GM12874 (cell line): ENCODE measurements at regions not wholly inside any gene's neighbourhood (a gene's known extent, or its start where the extent isn't known, plus 50 kb on each side); places are given as distances from the start of the nearest gene placed in this dataset.

Experiments
- CTCF ChIP-seq: IDR thresholded peaks from 2 replicates; pipeline ENCODE4 v1.5.1; 2011; ENCODE audit warnings: low read depth, mild to moderate bottlenecking, control low read depth, low read length, moderate library complexity; ENCODE audit not compliant: insufficient read depth

GRCh38 chr6:164911151-164911550, 398.3 kb downstream of the C6orf118 start:
- no peak for TF ChIP-seq CTCF

- TF ChIP-seq CTCF = no peak
These were observed 402.6 kb downstream of the C6orf118 start for GRCh38 chr6:164906766-164907165.

GRCh38 chr6:164905311-164905710, 404.1 kb downstream of the C6orf118 start:
- no peak for TF ChIP-seq CTCF

GRCh38 chr6:164898412-164898811, 411.0 kb downstream of the C6orf118 start:
- TF ChIP-seq CTCF = no peak

GRCh38 chr6:164897523-164898235, 411.7 kb downstream of the C6orf118 start:
- no peak for TF ChIP-seq CTCF

GRCh38 chr6:164889980-164890379, 419.4 kb downstream of the C6orf118 start:
- no peak for TF ChIP-seq CTCF

- TF ChIP-seq CTCF = no peak
These were observed 421.7 kb downstream of the C6orf118 start for GRCh38 chr6:164887660-164888059.

- no peak for TF ChIP-seq CTCF
These were observed 427.2 kb downstream of the C6orf118 start for GRCh38 chr6:164882236-164882635.
